CD4-positive, alpha-beta memory T cell (primary cell): ENCODE measurements at regions not wholly inside any gene's neighbourhood (a gene's known extent, or its start where the extent isn't known, plus 50 kb on each side); places are given as distances from the start of the nearest gene placed in this dataset.

Source experiments
- CTCF ChIA-PET: fragments of 350-600 bp; sonication (Branson Sonifier 250); formaldehyde crosslinking; loops from one replicate; lab custom pipeline; 2021; ENCODE audit warnings: inconsistent platforms; ENCODE audit not compliant: partially characterized antibody; lab: Charles Lee
- POLR2A ChIA-PET: fragments of 350-600 bp; sonication (Branson Sonifier 250); formaldehyde crosslinking; loops from one replicate; lab custom pipeline; 2021; ENCODE audit not compliant: partially characterized antibody; lab: Charles Lee
- DNase-seq, 5 donors: peaks; one replicate each; pipeline versions ENCODE4 v3.0.0 to v3.0.0-alpha.2; 2020 to 2022; ENCODE audit warnings: mixed read lengths in 1 of 5
- H3K27ac ChIP-seq: one replicate; pipeline ENCODE4 v1.7.0; 2013; ENCODE audit warnings: low read depth, low read length
- H3K27me3 ChIP-seq: 2 replicates; pipeline ENCODE4 v1.7.0; 2013; ENCODE audit warnings: mild to moderate bottlenecking, low read length, moderate library complexity; ENCODE audit not compliant: insufficient read depth
- H3K36me3 ChIP-seq: 2 replicates; pipeline ENCODE4 v1.7.0; 2013; ENCODE audit warnings: mild to moderate bottlenecking, low read length, moderate library complexity; ENCODE audit not compliant: insufficient read depth
- H3K4me1 ChIP-seq: 2 replicates; pipeline ENCODE4 v1.7.0; 2013; ENCODE audit warnings: mild to moderate bottlenecking, low read length, moderate library complexity; ENCODE audit not compliant: insufficient read depth
- H3K4me3 ChIP-seq, 2 donors: one replicate each; pipeline ENCODE4 v1.7.0; 2013; ENCODE audit warnings: low read length in 2 of 2, mild to moderate bottlenecking in 1 of 2
- H3K9me3 ChIP-seq, 2 donors: one replicate each; pipeline ENCODE4 v1.7.0; 2013; ENCODE audit warnings: low read length in 2 of 2, control low read depth in 1 of 2; ENCODE audit not compliant: control insufficient read depth in 1 of 2
- H3K27ac Mint-ChIP-seq, 7 donors: one replicate each; pipeline ENCODE4 v1.8.0; 2020 to 2021; ENCODE audit warnings: mixed read lengths in 7 of 7, mild to moderate bottlenecking in 6 of 7, inconsistent platforms in 3 of 7, moderate library complexity in 3 of 7
- H3K27me3 Mint-ChIP-seq, 2 donors: one replicate each; pipeline ENCODE4 v1.8.0; 2020 to 2021; ENCODE audit warnings: mixed read lengths in 2 of 2
- H3K36me3 Mint-ChIP-seq, 2 donors: one replicate each; pipeline ENCODE4 v1.8.0; 2020 to 2021; ENCODE audit warnings: mixed read lengths in 2 of 2, inconsistent platforms in 1 of 2, mild to moderate bottlenecking in 1 of 2
- H3K4me1 Mint-ChIP-seq, 4 donors: one replicate each; pipeline ENCODE4 v1.8.0; 2020 to 2021; ENCODE audit warnings: mixed read lengths in 4 of 4, mild to moderate bottlenecking in 1 of 4
- H3K4me3 Mint-ChIP-seq, 8 donors: one replicate each; pipeline ENCODE4 v1.8.0; 2020 to 2021; ENCODE audit warnings: mixed read lengths in 8 of 8, mild to moderate bottlenecking in 7 of 8, moderate library complexity in 6 of 8, inconsistent platforms in 3 of 8
- H3K9me3 Mint-ChIP-seq, 8 donors: one replicate each; pipeline ENCODE4 v1.8.0; 2020 to 2021; ENCODE audit warnings: mixed read lengths in 8 of 8, mild to moderate bottlenecking in 5 of 8, inconsistent platforms in 3 of 8, moderate library complexity in 1 of 8
- intact Hi-C: fragments of 100-400 bp; cut with micrococcal nuclease; formaldehyde crosslinking; loops from one replicate; pipeline ENCODE4 v1.15.1; 2023

DNA sequence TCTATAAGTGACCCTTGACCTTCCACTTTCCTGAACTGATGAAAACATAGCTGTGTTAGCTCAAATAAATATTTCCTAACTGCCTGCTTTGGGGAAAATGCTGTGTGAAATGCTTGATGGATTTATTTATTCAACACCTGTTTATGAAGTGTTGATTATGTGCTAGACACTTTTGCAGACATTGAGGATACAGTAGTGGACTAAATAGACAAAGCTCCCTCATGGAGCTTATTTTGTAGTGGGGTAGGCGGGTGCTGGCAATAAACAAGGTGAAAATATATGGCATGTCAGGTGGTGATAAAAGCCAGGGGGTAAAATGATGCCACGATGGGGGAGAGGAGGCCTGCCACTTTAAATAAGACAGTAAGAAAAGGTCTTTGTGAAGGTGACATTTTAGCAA is 50.2 kb upstream of the TLR3 start:
- H3K27ac ChIP-seq: no peak overlapping the region
- H3K9me3 Mint-ChIP-seq: peaks cover 0 to 9% (median under 1%) of the 10 kb centered on the region in 8 donors
- no peaks in the 10 kb centered on the region for H3K4me1 ChIP-seq
- no peak overlapping the region for H3K27ac Mint-ChIP-seq
- intact Hi-C loops: no loop called here
- H3K36me3 Mint-ChIP-seq: no peaks in the 10 kb centered on the region
- no peak overlapping the region for H3K4me3 Mint-ChIP-seq
- peaks cover 11 to 12% of the 10 kb centered on the region in 2 donors for H3K27me3 Mint-ChIP-seq
- H3K9me3 ChIP-seq: no peaks in the 10 kb centered on the region
- no peak for DNase-seq
- H3K27me3 ChIP-seq: no peaks in the 10 kb centered on the region
- POLR2A ChIA-PET: interaction anchor here (1.0 kb wide), 1 partner anchor 12 kb away, joined by 3 read pairs; no protein-coding TSS in a partner anchor
- H3K36me3 ChIP-seq: no peaks in the 10 kb centered on the region
- CTCF ChIA-PET: interaction anchor here (1.0 kb wide), 1 partner anchor 18 kb away, joined by 3 read pairs; no protein-coding TSS in a partner anchor
- no peaks in the 10 kb centered on the region for H3K4me1 Mint-ChIP-seq
- no peak overlapping the region for H3K4me3 ChIP-seq
